Natural killer cell (primary cell): ENCODE measurements at regions not wholly inside any gene's neighbourhood (a gene's known extent, or its start where the extent isn't known, plus 50 kb on each side); places are given as distances from the start of the nearest gene placed in this dataset.

ENCODE experiments used
- ATAC-seq, 3 donors: fragments of 150-1000 bp in 2 of 3; fragments of 200-7000 bp in 1 of 3; cut with Tn5 transposase; 1 replicate in 1 of 3; 2 replicates in 2 of 3; pipeline ENCODE4 v1.10.0; 2021; ENCODE audit warnings: mild to moderate bottlenecking in 2 of 3, moderate library complexity in 2 of 3
- DNase-seq, 2 donors: peaks; one replicate each; pipeline versions ENCODE4 v3.0.0 to v3.0.0-alpha.2; 2013 to 2021; ENCODE audit warnings: mixed read lengths in 1 of 2
- H3K27ac ChIP-seq: one replicate; pipeline ENCODE4 v1.5.1; 2013; ENCODE audit warnings: mild to moderate bottlenecking, low read length
- H3K27me3 ChIP-seq: one replicate; pipeline ENCODE4 v1.6.1; 2013; ENCODE audit warnings: low read length; ENCODE audit not compliant: control insufficient read depth, insufficient read depth
- H3K36me3 ChIP-seq: one replicate; pipeline ENCODE4 v1.6.1; 2013; ENCODE audit warnings: low read length; ENCODE audit not compliant: control insufficient read depth, insufficient read depth
- H3K4me1 ChIP-seq: one replicate; pipeline ENCODE4 v1.6.1; 2013; ENCODE audit warnings: low read length; ENCODE audit not compliant: control insufficient read depth, insufficient read depth
- H3K4me3 ChIP-seq: one replicate; pipeline ENCODE4 v1.5.1; 2013; ENCODE audit warnings: low read length
- H3K9me3 ChIP-seq: one replicate; pipeline ENCODE4 v1.6.1; 2013; ENCODE audit warnings: low read length; ENCODE audit not compliant: control insufficient read depth, insufficient read depth
- H3K27ac Mint-ChIP-seq, 2 donors: one replicate each; pipeline ENCODE4 v1.8.0; 2022; ENCODE audit warnings: mild to moderate bottlenecking in 2 of 2, mixed read lengths in 2 of 2, moderate library complexity in 1 of 2
- H3K27me3 Mint-ChIP-seq, 2 donors: one replicate each; pipeline ENCODE4 v1.8.0; 2022; ENCODE audit warnings: low read depth in 2 of 2, mixed read lengths in 2 of 2
- H3K36me3 Mint-ChIP-seq: one replicate; pipeline ENCODE4 v1.8.0; 2022; ENCODE audit warnings: mixed read lengths
- H3K4me1 Mint-ChIP-seq, 2 donors: one replicate each; pipeline ENCODE4 v1.8.0; 2022; ENCODE audit warnings: mixed read lengths in 2 of 2
- H3K4me3 Mint-ChIP-seq: one replicate; pipeline ENCODE4 v1.8.0; 2022; ENCODE audit warnings: mild to moderate bottlenecking, moderate library complexity, mixed read lengths
- H3K9me3 Mint-ChIP-seq, 2 donors: one replicate each; pipeline ENCODE4 v1.8.0; 2022; ENCODE audit warnings: mixed read lengths in 2 of 2
- CTCF ChIP-seq: fragments of 200-600 bp; IDR thresholded peaks from one replicate; pipeline ENCODE4 v1.8.0; 2022; ENCODE audit warnings: antibody characterized with exemption
- WGBS: methylation state at CpG from one replicate; pipeline ENCODE4 v1.1.7; 2013; ENCODE audit warnings: missing lambda C conversion rate; ENCODE audit not compliant: insufficient coverage; 5-methylcytosine and 5-hydroxymethylcytosine counted together
- intact Hi-C: fragments of 100-400 bp; cut with micrococcal nuclease; formaldehyde crosslinking; loops from one replicate; pipeline ENCODE4 v1.14.2; 2022

DNA sequence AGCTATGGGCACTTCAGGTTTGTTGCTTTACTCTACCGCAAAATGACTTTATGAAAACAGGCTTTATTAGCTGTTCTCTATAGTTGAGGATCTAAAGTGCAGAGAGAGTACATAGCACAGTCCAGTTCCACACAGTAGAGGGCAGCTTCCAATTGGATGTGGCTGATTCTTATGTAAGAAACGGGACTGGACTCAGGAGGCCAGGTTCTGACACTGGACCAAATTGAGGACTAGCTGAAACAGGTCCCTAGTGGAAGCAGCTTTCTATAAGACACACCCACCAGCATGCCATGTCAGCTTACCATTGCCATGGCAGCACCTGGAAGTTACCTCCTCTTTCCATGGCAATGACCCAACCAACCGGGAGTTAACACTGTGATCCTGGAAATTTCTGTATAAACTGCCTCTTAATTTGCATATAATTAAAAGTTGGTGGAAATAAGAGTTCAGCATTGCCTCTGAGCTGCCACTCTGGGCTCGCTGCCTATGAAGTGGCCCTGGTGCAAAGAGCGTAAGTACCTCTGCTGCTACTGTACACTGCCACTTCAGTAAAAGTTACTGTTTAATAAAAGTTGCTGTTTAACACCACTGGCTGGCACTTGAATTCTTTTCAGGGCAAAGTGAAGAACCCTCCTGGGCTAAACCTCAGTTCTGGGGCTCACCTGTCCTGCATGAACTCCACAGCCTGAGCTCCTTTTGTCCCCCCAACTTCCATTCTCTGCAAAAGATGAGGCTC lies 211.9 kb upstream of the SLC10A2 start:
- peaks cover 5 to 6% of the 10 kb centered on the region in 2 donors for H3K4me1 Mint-ChIP-seq
- WGBS = 70% methylated on average over 5 of the region's 5 CpGs

DNA sequence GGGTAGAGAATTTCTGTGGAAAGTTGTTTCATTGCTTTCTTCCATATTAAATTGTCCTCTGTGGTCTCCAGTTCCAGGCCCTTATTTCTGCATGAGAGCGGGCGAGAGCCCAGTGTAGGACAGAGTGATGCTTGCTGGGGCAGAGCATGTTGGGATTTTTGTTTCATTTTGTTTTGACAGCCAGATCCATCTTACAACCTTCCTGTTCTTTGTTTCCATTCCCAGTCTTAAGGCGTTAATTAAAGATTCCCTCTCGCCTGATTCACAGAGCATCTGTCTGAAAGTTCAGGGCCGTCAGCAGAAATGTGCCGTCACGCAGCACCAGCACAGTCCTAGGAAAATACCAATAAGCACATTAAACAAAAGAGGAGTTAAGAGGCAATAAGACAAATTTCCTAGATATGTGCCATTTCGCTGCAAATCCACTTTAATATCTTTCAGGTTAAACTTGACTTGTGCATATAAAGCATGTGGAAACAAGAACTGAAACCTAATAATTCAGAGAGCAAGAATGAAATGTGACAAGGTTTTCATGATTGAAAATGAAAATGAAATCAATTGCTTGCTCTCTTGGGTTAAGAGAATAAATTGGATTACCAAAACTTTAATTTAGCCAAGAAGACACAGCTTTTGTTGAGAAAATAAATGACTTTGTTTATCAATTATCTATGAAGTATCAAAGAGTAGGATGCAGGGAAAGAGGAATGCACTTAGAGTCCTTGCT lies 210.7 kb upstream of the SLC10A2 start:
- H3K27ac Mint-ChIP-seq = no peak overlapping the region
- Histone ChIP-seq H3K4me3 (no peak overlapping the region), H3K36me3 (no peaks in the 10 kb centered on the region), H3K27ac (no peak overlapping the region), H3K4me1 (no peaks in the 10 kb centered on the region), H3K9me3 (no peaks in the 10 kb centered on the region), H3K27me3 (no peaks in the 10 kb centered on the region)
- H3K4me1 Mint-ChIP-seq = no peaks in the 10 kb centered on the region
- no peak overlapping the region for H3K4me3 Mint-ChIP-seq
- H3K36me3 Mint-ChIP-seq = no peaks in the 10 kb centered on the region
- peaks cover 0 to 3% of the 10 kb centered on the region in 2 donors for H3K9me3 Mint-ChIP-seq
- no peak for ATAC-seq
- TF ChIP-seq CTCF = no peak
- no peaks in the 10 kb centered on the region for H3K27me3 Mint-ChIP-seq
- 93% methylated on average over 8 of the region's 8 CpGs for WGBS
- intact Hi-C loops = no loop called here
- DNase-seq = no peak

More for the DNA sequence above, 211.9 kb upstream of the SLC10A2 start:
- Mint-ChIP-seq H3K4me3 (no peak overlapping the region), H3K27me3 (no peaks in the 10 kb centered on the region), H3K27ac (no peak overlapping the region), H3K9me3 (peaks cover 0 to 3% of the 10 kb centered on the region in 2 donors), H3K36me3 (no peaks in the 10 kb centered on the region)
- Histone ChIP-seq H3K4me1 (peaks cover 3% of the 10 kb centered on the region), H3K4me3 (no peak overlapping the region), H3K9me3 (no peaks in the 10 kb centered on the region), H3K27me3 (no peaks in the 10 kb centered on the region), H3K36me3 (no peaks in the 10 kb centered on the region), H3K27ac (no peak overlapping the region)
- TF ChIP-seq CTCF = no peak
- no peak for ATAC-seq
- intact Hi-C loops = no loop called here
- no peak for DNase-seq

DNA sequence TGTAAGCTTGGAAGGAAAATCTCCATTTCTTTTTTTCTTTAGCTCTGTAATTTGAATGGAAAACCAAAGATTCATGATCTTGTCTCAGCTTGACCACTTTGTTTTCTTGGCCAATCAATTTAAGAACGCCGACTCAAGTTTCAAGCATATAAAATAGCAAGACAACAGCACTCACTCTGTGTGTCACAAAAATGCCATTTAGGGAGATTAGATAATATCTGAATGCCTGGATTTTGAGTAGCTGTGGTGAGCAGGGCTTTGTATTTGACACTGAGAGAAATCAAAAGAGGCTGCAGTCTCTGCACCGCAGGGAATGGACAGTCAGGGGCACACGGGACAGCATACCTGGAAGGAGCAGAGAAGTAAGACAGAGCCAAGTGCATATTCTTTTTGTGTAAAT lies 209.5 kb upstream of the SLC10A2 start:
- Mint-ChIP-seq H3K4me1 (no peaks in the 10 kb centered on the region), H3K4me3 (no peak overlapping the region), H3K9me3 (peaks cover 0 to 3% of the 10 kb centered on the region in 2 donors), H3K27me3 (no peaks in the 10 kb centered on the region), H3K27ac (no peak overlapping the region), H3K36me3 (no peaks in the 10 kb centered on the region)
- Histone ChIP-seq H3K27ac (no peak overlapping the region), H3K9me3 (no peaks in the 10 kb centered on the region), H3K4me3 (no peak overlapping the region), H3K4me1 (no peaks in the 10 kb centered on the region), H3K36me3 (no peaks in the 10 kb centered on the region), H3K27me3 (no peaks in the 10 kb centered on the region)
- WGBS = 90% methylated on average over 4 of the region's 4 CpGs
- DNase-seq = no peak
- ATAC-seq = no peak
- intact Hi-C loops = no loop called here
- no peak for TF ChIP-seq CTCF
